Naive B cell (primary cell): ENCODE measurements at regions not wholly inside any gene's neighbourhood (a gene's known extent, or its start where the extent isn't known, plus 50 kb on each side); places are given as distances from the start of the nearest gene placed in this dataset.
A peak's percentile ranks its signal among the peaks of the same experiment; 100 is the strongest.

Experiments
- ATAC-seq, 2 donors: fragments of 150-1000 bp; cut with Tn5 transposase; 2 replicates each; pipeline ENCODE4 v1.10.0; 2021; ENCODE audit warnings: low read depth in 2 of 2, mild to moderate bottlenecking in 2 of 2, moderate library complexity in 2 of 2
- DNase-seq: peaks from one replicate; pipeline ENCODE4 v3.0.0; 2022
- H3K27ac Mint-ChIP-seq, 6 donors: one replicate each; pipeline ENCODE4 v1.8.0; 2020 to 2022; ENCODE audit warnings: mild to moderate bottlenecking in 6 of 6, mixed read lengths in 6 of 6, moderate library complexity in 5 of 6, inconsistent platforms in 2 of 6
- H3K27me3 Mint-ChIP-seq, 3 donors: one replicate each; pipeline ENCODE4 v1.8.0; 2021 to 2022; ENCODE audit warnings: mixed read lengths in 3 of 3, mild to moderate bottlenecking in 1 of 3
- H3K36me3 Mint-ChIP-seq, 2 donors: one replicate each; pipeline ENCODE4 v1.8.0; 2020 to 2022; ENCODE audit warnings: mixed read lengths in 2 of 2, inconsistent platforms in 1 of 2, mild to moderate bottlenecking in 1 of 2
- H3K4me1 Mint-ChIP-seq, 3 donors: one replicate each; pipeline ENCODE4 v1.8.0; 2020 to 2022; ENCODE audit warnings: mixed read lengths in 3 of 3, inconsistent platforms in 1 of 3, mild to moderate bottlenecking in 1 of 3, moderate library complexity in 1 of 3
- H3K4me3 Mint-ChIP-seq, 8 donors: one replicate each; pipeline ENCODE4 v1.8.0; 2020 to 2022; ENCODE audit warnings: mild to moderate bottlenecking in 8 of 8, mixed read lengths in 8 of 8, moderate library complexity in 8 of 8, inconsistent platforms in 2 of 8
- H3K9me3 Mint-ChIP-seq, 7 donors: one replicate each; pipeline ENCODE4 v1.8.0; 2020 to 2022; ENCODE audit warnings: mixed read lengths in 7 of 7, mild to moderate bottlenecking in 5 of 7, inconsistent platforms in 2 of 7, moderate library complexity in 1 of 7

DNA sequence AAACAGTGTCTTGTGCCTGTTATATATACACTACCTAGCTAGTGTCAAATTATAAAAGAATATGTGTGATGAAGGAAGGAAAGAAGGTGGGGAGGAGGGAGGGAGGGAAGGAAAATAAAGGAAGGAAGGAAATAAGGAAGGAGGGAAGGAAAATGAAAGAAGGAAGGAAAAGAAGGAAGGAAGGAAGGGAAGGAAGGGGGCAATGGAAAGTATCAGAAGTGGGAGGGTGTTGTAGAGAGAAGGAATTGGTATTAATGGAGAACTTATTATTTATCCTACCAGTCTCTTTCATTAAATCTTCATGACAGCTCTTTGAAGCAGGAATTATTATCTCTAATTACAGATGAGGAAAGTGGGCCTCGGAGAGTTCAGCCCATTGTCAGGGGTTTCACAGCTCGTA lies 202.4 kb downstream of the SAMD5 start:
- H3K27me3 Mint-ChIP-seq, result no peaks in the 10 kb centered on the region
- DNase-seq (no peak), ATAC-seq (no peak)
- no peaks in the 10 kb centered on the region for H3K36me3 Mint-ChIP-seq
- peaks cover 0 to 12% (median 3%) of the 10 kb centered on the region in 7 donors for H3K9me3 Mint-ChIP-seq
- H3K4me3 Mint-ChIP-seq, result no peak overlapping the region
- no peaks in the 10 kb centered on the region for H3K4me1 Mint-ChIP-seq
- H3K27ac Mint-ChIP-seq, result no peak overlapping the region

DNA sequence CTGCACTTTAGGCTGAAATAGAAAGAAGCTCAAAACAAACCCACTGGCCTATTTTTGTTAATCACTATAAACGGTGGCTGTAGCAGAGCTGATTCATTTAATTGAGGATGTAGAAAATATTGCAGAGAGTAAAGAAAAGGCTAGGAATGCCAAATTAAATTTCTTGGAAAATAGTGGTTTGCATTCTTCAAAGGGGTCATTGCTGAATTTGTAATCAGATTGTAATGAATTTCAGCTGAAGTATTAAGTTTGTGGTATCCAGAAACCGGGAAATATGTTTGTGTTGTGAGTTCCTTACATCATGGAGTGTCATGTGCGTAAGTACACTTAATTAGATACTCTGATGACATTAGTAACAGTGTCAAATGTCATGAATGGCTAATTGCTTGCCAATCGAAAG lies 203.0 kb downstream of the SAMD5 start:
- DNase-seq (no peak), ATAC-seq (no peak)
- Mint-ChIP-seq H3K27ac (no peak overlapping the region), H3K4me3 (no peak overlapping the region), H3K4me1 (no peaks in the 10 kb centered on the region), H3K27me3 (no peaks in the 10 kb centered on the region), H3K36me3 (no peaks in the 10 kb centered on the region), H3K9me3 (peaks cover 0 to 12% (median 3%) of the 10 kb centered on the region in 7 donors)

DNA sequence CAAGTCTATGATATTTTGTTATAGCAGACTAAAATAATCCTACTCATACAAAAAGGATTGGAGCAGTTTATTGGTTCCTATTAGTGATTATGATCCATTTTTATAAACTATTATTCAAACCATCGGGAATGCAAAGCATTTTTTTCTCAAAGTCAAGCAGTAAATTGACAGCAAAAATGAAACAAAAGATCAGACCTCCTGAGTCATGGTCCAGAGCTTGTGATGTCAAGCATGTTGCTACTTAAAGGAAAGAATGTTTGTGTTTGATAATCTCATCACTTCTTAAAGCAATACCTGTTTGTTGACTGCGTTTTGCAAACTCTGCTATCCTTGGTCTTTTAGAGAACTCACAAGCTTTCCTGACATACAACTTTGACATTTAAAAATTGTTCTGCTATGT lies 204.4 kb downstream of the SAMD5 start:
- no peak overlapping the region for H3K4me3 Mint-ChIP-seq
- no peaks in the 10 kb centered on the region for H3K36me3 Mint-ChIP-seq
- H3K9me3 Mint-ChIP-seq, result peaks cover 0 to 12% (median 3%) of the 10 kb centered on the region in 7 donors
- ATAC-seq (no peak), DNase-seq (no peak)
- no peak overlapping the region for H3K27ac Mint-ChIP-seq
- no peaks in the 10 kb centered on the region for H3K27me3 Mint-ChIP-seq
- no peaks in the 10 kb centered on the region for H3K4me1 Mint-ChIP-seq

DNA sequence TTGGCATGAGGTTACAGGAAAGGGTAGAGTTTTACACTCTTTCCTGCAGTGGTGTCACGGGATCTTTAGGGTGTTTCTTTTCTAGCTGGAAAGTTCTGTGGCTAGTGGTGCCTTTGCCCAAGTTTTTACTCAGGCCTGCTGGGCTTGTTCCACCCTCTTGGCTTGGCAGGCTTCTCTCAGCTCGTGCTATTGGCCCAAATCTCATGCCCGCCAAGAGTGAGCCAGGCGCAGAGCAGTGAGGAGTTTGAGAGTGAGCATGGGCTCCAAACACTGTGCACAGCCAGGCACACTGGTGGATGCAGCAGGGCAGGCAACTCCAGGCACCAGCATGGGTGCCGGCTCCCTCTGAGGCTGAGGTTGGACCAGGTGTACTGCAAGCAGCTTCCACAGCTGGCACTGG lies 206.5 kb downstream of the SAMD5 start:
- DNase-seq (no peak), ATAC-seq (no peak)
- Mint-ChIP-seq H3K4me3 (no peak overlapping the region), H3K27me3 (no peaks in the 10 kb centered on the region), H3K4me1 (no peaks in the 10 kb centered on the region), H3K9me3 (peaks cover 0 to 14% (median 6%) of the 10 kb centered on the region in 7 donors), H3K36me3 (no peaks in the 10 kb centered on the region), H3K27ac (no peak overlapping the region)

DNA sequence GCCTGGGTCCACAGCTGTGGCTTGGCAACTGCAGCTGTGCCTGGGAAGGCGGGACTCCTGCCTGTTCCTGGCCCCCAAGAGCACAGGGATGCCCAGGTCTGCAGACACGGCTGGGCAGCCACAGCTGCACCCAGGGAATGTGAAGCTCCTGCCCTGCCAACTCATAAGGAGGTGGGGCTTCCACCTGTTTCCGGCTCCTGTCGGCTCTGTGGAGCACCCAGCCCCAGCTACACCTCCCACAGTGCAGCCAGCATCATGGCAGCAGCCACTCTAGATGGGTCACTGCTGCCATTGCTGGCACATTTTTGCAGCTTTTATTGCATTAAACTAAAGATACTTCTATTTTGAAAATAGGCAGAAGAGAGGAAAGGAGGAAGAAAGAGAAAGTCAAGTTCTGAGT lies 207.9 kb downstream of the SAMD5 start:
- H3K4me1 Mint-ChIP-seq, result no peaks in the 10 kb centered on the region
- DNase-seq (no peak), ATAC-seq (no peak)
- no peak overlapping the region for H3K4me3 Mint-ChIP-seq
- no peaks in the 10 kb centered on the region for H3K36me3 Mint-ChIP-seq
- no peak overlapping the region for H3K27ac Mint-ChIP-seq
- H3K27me3 Mint-ChIP-seq, result no peaks in the 10 kb centered on the region
- H3K9me3 Mint-ChIP-seq, result peaks cover 0 to 12% (median 5%) of the 10 kb centered on the region in 7 donors

DNA sequence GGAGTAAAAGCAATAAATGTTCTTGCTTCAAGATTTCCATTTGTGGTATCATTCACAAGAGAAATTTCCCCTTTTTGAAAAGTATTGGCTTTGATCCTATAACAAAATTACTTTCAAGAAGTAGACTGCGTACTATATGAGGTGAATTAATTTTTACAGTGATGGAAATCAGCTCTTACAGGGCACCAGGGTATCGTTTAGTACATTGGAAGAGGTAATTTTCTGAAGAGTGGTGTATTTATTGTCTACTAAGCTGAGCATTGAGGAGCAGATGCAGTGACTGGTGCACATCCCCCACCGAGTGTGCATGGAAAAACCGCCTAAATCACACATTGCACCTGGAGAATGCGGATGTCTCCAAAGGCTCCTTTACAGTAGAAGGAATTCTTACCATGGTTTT lies 209.5 kb downstream of the SAMD5 start:
- no peaks in the 10 kb centered on the region for H3K27me3 Mint-ChIP-seq
- no peak for ATAC-seq

DNA sequence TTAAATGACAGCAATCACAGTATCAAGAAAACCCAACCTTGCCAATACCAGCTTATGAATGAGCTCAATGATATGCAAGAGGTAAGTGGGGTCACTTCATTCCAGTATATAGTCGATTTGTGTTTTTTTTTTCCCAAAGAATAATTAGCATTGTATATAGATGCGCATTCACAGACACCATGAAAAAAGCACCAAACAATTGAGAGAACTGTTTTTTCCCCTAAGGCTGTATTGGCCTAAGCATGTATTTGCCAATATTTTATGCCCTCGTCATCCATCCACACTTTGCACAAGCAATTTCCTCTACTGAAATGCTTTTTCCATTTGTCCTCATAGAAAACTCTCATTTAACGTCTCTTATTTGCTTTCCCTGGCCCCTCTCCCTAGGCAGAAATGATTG lies 213.7 kb downstream of the SAMD5 start:
- Mint-ChIP-seq H3K4me3 (no peak overlapping the region), H3K4me1 (no peaks in the 10 kb centered on the region), H3K36me3 (peaks cover 0 to 9% of the 10 kb centered on the region in 2 donors), H3K9me3 (peaks cover 7 to 21% (median 14%) of the 10 kb centered on the region in 7 donors), H3K27ac (no peak overlapping the region), H3K27me3 (no peaks in the 10 kb centered on the region)
- no peak for DNase-seq
- ATAC-seq, result no peak

More for the DNA sequence above, 209.5 kb downstream of the SAMD5 start:
- Mint-ChIP-seq H3K4me1 (no peaks in the 10 kb centered on the region), H3K4me3 (no peak overlapping the region), H3K27ac (no peak overlapping the region), H3K9me3 (peaks cover 3 to 16% (median 9%) of the 10 kb centered on the region in 7 donors), H3K36me3 (peaks cover 0 to 5% of the 10 kb centered on the region in 2 donors)
- no peak for DNase-seq

DNA sequence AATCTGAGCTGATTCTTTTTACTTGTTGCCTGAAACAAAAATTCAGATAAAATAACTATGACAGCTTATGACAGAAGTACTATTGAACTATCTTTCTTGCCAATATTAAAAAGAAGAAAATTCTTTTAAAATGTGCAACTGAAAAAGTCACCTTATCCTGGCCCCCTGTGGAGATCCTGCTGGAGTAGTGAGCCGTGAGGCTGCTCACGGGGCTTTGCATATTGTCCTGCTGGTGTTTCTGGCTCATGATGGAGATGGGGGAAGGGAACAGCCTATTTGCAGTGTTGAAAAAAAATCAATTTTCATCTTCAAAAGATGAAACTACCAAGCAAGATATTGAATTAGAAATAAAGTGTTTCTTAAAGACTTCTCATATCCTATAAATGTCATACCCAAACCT lies 216.0 kb downstream of the SAMD5 start:
- H3K27ac Mint-ChIP-seq, result no peak overlapping the region
- no peaks in the 10 kb centered on the region for H3K27me3 Mint-ChIP-seq
- no peak overlapping the region for H3K4me3 Mint-ChIP-seq
- H3K4me1 Mint-ChIP-seq, result no peaks in the 10 kb centered on the region
- peaks cover 3 to 21% (median 13%) of the 10 kb centered on the region in 7 donors for H3K9me3 Mint-ChIP-seq
- ATAC-seq, result no peak
- DNase-seq, result no peak
- H3K36me3 Mint-ChIP-seq, result peaks cover 0 to 9% of the 10 kb centered on the region in 2 donors

DNA sequence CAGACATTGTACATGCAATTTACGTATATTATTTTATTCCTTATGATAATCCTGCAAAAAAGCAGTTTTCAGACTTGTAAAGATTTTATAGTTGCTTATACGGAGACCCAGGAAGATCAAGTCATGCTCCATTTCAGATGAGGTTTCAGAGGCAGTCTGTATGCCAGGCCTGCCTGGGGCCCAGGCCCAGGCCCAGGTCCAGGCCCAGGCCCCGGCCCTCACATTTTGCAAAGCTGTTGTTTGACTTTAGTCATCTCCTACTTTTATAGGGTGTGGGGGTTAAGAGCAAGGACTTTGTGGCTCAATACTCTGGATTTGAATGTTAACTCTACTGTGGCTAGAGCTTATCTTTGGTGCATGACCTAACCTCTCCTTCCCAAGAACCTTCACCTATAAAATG lies 217.9 kb downstream of the SAMD5 start:
- Mint-ChIP-seq H3K9me3 (peaks cover 3 to 18% (median 15%) of the 10 kb centered on the region in 7 donors), H3K36me3 (peaks cover 0 to 9% of the 10 kb centered on the region in 2 donors), H3K27ac (no peak overlapping the region), H3K27me3 (no peaks in the 10 kb centered on the region), H3K4me1 (no peaks in the 10 kb centered on the region), H3K4me3 (no peak overlapping the region)
- ATAC-seq (no peak), DNase-seq (no peak)

DNA sequence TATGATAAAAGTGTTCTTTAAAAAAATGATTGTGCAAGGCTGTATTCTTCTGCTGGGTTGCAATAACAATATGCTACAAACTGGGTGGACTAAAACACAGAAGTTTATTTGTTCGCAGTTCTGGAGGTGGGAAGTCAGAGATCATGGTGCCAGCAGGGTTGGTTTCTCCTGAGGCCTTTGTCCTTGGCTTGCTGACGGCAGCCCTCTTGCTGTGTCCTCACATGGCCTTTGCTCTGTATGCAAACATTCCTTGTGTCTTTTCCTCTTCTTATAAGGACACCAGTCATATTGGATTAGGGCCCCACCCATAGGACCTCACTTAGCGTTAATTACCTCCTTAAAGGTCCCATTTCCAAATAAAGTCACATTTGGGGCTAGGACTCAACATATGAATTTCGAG lies 220.4 kb downstream of the SAMD5 start:
- H3K36me3 Mint-ChIP-seq, result no peaks in the 10 kb centered on the region
- ATAC-seq, result no peak
- no peaks in the 10 kb centered on the region for H3K4me1 Mint-ChIP-seq
- H3K27me3 Mint-ChIP-seq, result no peaks in the 10 kb centered on the region
- H3K4me3 Mint-ChIP-seq, result no peak overlapping the region
- no peak for DNase-seq
- H3K27ac Mint-ChIP-seq, result no peak overlapping the region
- H3K9me3 Mint-ChIP-seq, result peaks cover 0 to 10% (median 0%) of the 10 kb centered on the region in 7 donors

DNA sequence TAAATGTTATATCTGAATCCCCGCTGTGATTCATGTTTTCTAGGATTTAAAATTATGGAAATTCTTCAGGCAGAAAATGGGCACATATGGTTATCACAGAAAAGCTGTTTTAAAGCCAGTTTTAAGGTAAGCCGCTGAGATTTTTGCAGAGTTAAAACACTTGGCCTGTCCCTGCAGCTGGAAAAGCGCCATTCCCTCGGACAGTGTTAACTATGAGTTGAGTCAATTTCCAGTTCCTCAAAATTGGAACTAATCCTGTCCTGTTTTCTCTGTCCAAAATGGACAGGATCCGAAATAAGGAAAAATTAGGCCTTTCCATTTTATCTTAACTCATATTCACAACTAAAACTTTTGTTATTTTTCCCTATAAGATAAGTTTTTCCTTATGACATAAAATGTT lies 225.2 kb downstream of the SAMD5 start:
- DNase-seq (no peak), ATAC-seq (no peak)
- Mint-ChIP-seq H3K4me1 (no peaks in the 10 kb centered on the region), H3K36me3 (no peaks in the 10 kb centered on the region), H3K9me3 (peaks cover 0 to 8% (median 0%) of the 10 kb centered on the region in 7 donors), H3K4me3 (no peak overlapping the region), H3K27ac (no peak overlapping the region), H3K27me3 (no peaks in the 10 kb centered on the region)

DNA sequence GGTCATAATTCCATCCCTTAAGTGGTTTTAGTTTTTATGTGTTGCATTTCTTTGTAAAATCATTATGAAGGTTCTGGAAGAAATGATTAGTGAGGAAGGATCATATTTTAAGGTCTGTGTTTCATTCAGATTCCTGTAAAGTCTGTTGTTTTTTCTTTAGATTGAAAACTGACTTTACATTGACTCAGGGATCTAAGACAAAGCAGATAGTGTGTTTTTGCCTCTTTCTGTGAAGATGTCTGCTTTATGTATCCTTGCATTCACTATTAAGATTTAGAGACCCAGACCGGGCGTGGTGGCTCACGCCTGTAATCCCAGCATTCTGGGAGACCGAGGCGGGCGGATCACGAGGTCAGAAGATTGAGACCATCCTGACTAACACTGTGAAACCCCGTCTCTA lies 225.7 kb downstream of the SAMD5 start:
- no peak overlapping the region for H3K4me3 Mint-ChIP-seq
- H3K27me3 Mint-ChIP-seq, result no peaks in the 10 kb centered on the region
- no peaks in the 10 kb centered on the region for H3K36me3 Mint-ChIP-seq
- H3K9me3 Mint-ChIP-seq, result peaks cover 0 to 8% (median 0%) of the 10 kb centered on the region in 7 donors
- H3K4me1 Mint-ChIP-seq, result no peaks in the 10 kb centered on the region
- no peak for ATAC-seq
- DNase-seq, result no peak
- no peak overlapping the region for H3K27ac Mint-ChIP-seq

DNA sequence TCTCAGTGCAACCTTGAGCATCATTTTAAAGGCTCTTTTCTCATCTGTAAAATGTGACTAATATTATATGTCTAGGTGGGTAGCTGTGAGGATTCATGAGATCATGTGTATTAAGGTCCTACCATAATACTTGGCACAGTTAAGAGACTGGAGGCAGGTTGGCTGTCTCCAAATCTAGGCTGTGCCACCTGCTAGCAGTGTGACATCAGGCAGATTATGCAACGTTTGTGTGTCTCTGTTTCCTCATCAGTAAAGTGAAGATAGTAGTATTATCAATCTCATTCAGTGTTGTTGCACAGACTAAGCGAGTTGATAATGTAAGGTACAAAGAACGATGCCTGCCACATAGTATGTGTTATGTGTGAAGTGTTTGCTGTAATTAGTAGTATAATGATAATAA lies 227.4 kb downstream of the SAMD5 start:
- Mint-ChIP-seq H3K27ac (no peak overlapping the region), H3K36me3 (no peaks in the 10 kb centered on the region), H3K4me3 (no peak overlapping the region), H3K9me3 (no peaks in the 10 kb centered on the region), H3K27me3 (no peaks in the 10 kb centered on the region), H3K4me1 (no peaks in the 10 kb centered on the region)
- DNase-seq (no peak), ATAC-seq (no peak)

DNA sequence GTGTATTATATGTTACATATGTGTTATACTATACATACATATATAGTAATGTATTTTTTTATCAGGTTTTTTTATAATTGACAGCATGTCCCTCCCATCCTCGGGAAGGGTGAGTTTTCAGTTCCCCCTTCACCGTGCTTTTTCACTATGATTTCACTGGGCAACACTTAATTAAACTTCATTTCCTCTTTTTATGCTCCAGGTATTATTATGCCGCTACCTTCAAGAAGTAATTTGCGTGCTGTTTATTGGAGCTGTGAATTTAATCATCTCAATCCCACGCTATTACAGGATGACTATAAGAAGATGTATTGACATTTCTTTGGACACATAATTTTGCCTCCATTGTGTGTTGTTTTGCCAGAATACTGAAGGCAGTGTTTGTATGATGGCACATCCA lies 228.6 kb downstream of the SAMD5 start:
- Mint-ChIP-seq H3K4me3 (no peak overlapping the region), H3K27ac (no peak overlapping the region), H3K9me3 (no peaks in the 10 kb centered on the region), H3K36me3 (no peaks in the 10 kb centered on the region), H3K27me3 (no peaks in the 10 kb centered on the region), H3K4me1 (no peaks in the 10 kb centered on the region)
- no peak for ATAC-seq
- DNase-seq, result no peak

DNA sequence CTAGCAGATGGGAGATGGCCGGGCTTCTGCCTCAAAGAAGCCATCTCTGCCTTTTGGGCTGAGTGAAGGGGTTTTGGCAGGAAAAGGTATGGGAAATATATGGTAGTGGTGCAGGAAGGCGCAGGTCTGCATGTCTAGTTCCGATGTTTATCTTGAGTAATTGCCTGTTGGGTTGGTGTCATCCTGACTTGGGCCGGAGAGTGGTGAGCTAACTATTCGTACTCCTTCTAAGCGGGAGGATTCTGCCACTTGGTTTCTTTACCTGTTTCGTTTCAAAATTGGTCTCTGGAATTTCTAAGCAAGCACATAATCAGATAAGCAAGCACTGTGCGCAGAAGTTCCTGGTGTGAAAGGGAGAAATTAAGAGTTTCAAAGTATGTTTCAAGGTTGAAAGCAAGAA lies 229.6 kb downstream of the SAMD5 start:
- ATAC-seq (no peak), DNase-seq (no peak)
- Mint-ChIP-seq H3K4me1 (no peaks in the 10 kb centered on the region), H3K4me3 (peak overlapping the region in 1 of 8 donors; percentile 52), H3K9me3 (no peaks in the 10 kb centered on the region), H3K27me3 (no peaks in the 10 kb centered on the region), H3K27ac (no peak overlapping the region), H3K36me3 (no peaks in the 10 kb centered on the region)
